ENCODE measurements at regions not wholly inside any gene's neighbourhood (a gene's known extent, or its start where the extent isn't known, plus 50 kb on each side); places are given as distances from the start of the nearest gene placed in this dataset.

DNA sequence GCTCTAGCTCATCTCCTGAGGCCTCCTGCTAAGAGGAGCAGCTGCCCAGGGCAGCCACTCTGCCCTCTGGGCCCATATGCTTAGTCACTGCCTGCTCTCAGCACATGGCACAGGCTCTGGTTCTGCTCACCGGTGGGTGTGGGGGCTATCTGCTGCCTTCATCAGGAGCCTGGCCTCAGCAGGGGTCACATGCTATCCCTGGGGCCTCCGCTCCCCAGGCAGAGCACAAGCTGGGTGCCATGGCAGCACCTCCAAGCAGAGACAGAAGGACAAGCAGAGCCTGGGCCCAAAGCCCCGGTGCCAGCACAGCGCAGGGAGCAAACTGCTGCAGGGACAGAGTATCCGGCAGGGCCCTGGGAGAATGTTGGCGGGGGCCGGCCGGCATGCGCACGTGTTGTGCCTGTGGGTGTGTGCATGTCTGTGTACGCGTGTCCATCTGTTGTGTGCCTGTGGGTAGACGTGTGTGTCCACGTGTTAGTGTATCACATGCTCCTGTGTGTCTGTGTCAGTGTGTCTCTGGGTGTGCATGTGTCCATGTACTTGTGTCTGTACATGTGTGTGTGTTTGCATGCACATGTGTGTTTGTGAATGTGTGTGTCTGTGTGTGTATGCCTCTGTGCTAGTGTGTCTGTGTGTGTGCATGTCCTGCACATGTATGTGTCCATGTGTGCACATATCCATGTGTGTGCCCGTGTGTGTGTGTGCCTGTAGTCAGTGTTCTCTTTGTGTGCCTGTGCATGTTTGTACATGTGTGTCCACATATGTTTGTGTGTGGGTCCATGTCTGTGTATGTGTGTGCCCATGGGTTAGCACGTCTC is 326.9 kb downstream of the TMEM121 start:
- Histone ChIP-seq H3K9ac (ENCODE audit: insufficient read depth in 1 of 2, low read length in 2 of 2) (no peak overlapping the region), H3K9me3 (ENCODE audit: control insufficient read depth in 4 of 4, insufficient read depth in 3 of 4, low read length in 3 of 4) (peaks cover 0 to 5% (median 2%) of the 10 kb centered on the region in 4 donors), H3K4me3 (no peak overlapping the region), H3K36me3 (ENCODE audit: control insufficient read depth in 4 of 4, insufficient read depth in 4 of 4, low read length in 4 of 4) (no peaks in the 10 kb centered on the region), H3K27ac (ENCODE audit: low read depth in 1 of 2, low read length in 1 of 2) (no peak overlapping the region), H3K4me1 (ENCODE audit: control insufficient read depth in 5 of 5, insufficient read depth in 5 of 5, low read length in 5 of 5) (no peaks in the 10 kb centered on the region), H3K27me3 (ENCODE audit: control insufficient read depth in 3 of 3, insufficient read depth in 3 of 3, low read length in 2 of 3) (no peaks in the 10 kb centered on the region)
- no peak for ATAC-seq (ENCODE audit: insufficient read depth, low FRiP score)
- TF ChIP-seq, protein P1, sequence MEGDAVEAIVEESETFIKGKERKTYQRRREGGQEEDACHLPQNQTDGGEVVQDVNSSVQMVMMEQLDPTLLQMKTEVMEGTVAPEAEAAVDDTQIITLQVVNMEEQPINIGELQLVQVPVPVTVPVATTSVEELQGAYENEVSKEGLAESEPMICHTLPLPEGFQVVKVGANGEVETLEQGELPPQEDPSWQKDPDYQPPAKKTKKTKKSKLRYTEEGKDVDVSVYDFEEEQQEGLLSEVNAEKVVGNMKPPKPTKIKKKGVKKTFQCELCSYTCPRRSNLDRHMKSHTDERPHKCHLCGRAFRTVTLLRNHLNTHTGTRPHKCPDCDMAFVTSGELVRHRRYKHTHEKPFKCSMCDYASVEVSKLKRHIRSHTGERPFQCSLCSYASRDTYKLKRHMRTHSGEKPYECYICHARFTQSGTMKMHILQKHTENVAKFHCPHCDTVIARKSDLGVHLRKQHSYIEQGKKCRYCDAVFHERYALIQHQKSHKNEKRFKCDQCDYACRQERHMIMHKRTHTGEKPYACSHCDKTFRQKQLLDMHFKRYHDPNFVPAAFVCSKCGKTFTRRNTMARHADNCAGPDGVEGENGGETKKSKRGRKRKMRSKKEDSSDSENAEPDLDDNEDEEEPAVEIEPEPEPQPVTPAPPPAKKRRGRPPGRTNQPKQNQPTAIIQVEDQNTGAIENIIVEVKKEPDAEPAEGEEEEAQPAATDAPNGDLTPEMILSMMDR (IDR thresholded peaks at IDR 0.05; ENCODE audit: control extremely low read depth, extremely low read depth): no peak
- DNase-seq: no peak
- WGBS, 2 donors: 89 to 94% methylated on average over 16 of the region's 16 CpGs

GRCh38 chr14:105853907-105854599 is 327.7 kb downstream of the TMEM121 start:
- no peak overlapping the region for H3K27ac ChIP-seq (ENCODE audit: low read depth in 1 of 2, low read length in 1 of 2)
- H3K9me3 ChIP-seq (ENCODE audit: control insufficient read depth in 4 of 4, insufficient read depth in 3 of 4, low read length in 3 of 4): peaks cover 0 to 5% (median 2%) of the 10 kb centered on the region in 4 donors
- no peak for ATAC-seq (ENCODE audit: insufficient read depth, low FRiP score)
- H3K27me3 ChIP-seq (ENCODE audit: control insufficient read depth in 3 of 3, insufficient read depth in 3 of 3, low read length in 2 of 3): no peaks in the 10 kb centered on the region
- no peaks in the 10 kb centered on the region for H3K36me3 ChIP-seq (ENCODE audit: control insufficient read depth in 4 of 4, insufficient read depth in 4 of 4, low read length in 4 of 4)
- H3K4me1 ChIP-seq (ENCODE audit: control insufficient read depth in 5 of 5, insufficient read depth in 5 of 5, low read length in 5 of 5): no peaks in the 10 kb centered on the region
- H3K9ac ChIP-seq (ENCODE audit: insufficient read depth in 1 of 2, low read length in 2 of 2): no peak overlapping the region
- TF ChIP-seq, protein P1 (IDR thresholded peaks at IDR 0.05; ENCODE audit: control extremely low read depth, extremely low read depth): no peak
- H3K4me3 ChIP-seq: no peak overlapping the region
- DNase-seq: no peak
- WGBS, 2 donors: 91 to 96% methylated on average over 25 of the region's 25 CpGs

- Histone ChIP-seq H3K9ac (ENCODE audit: insufficient read depth in 1 of 2, low read length in 2 of 2) (no peak overlapping the region), H3K27me3 (ENCODE audit: control insufficient read depth in 3 of 3, insufficient read depth in 3 of 3, low read length in 2 of 3) (no peaks in the 10 kb centered on the region), H3K9me3 (ENCODE audit: control insufficient read depth in 4 of 4, insufficient read depth in 3 of 4, low read length in 3 of 4) (peaks cover 0 to 5% (median 2%) of the 10 kb centered on the region in 4 donors), H3K4me1 (ENCODE audit: control insufficient read depth in 5 of 5, insufficient read depth in 5 of 5, low read length in 5 of 5) (no peaks in the 10 kb centered on the region), H3K4me3 (no peak overlapping the region), H3K27ac (ENCODE audit: low read depth in 1 of 2, low read length in 1 of 2) (no peak overlapping the region), H3K36me3 (ENCODE audit: control insufficient read depth in 4 of 4, insufficient read depth in 4 of 4, low read length in 4 of 4) (no peaks in the 10 kb centered on the region)
- TF ChIP-seq, protein P1 (IDR thresholded peaks at IDR 0.05; ENCODE audit: control extremely low read depth, extremely low read depth): no peak
- WGBS, 2 donors: 92 to 95% methylated on average over 26 of the region's 26 CpGs
- ATAC-seq (ENCODE audit: insufficient read depth, low FRiP score) (no peak), DNase-seq (no peak)
These were observed 328.3 kb downstream of the TMEM121 start for GRCh38 chr14:105854600-105855245.
